ENCODE measurements at regions not wholly inside any gene's neighbourhood (a gene's known extent, or its start where the extent isn't known, plus 50 kb on each side); places are given as distances from the start of the nearest gene placed in this dataset.

DNA sequence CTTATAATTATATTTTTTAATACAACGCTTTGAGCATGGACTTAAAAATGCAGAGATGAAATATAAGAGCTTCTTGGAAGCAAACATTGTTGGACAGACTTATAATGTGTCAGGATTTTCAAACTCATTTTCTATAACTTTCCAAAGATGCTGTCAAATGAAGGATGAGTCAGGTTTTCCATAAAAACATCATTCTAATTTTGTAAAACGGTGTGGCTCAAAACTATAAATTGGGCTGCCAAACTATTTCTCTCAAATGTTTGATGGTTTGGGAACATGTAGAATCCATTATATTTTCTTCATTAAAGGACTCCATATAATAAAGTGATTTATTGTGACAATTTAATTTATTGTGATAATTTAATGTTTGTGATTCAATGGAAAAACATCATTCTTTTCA lies 511.2 kb downstream of the USP25 start:
- Histone ChIP-seq H3K27me3 (ENCODE audit: insufficient read depth, low read depth, severe bottlenecking) (no peaks in the 10 kb centered on the region), H3K36me3 (no peaks in the 10 kb centered on the region), H3K27ac (no peak overlapping the region), H3K4me3 (ENCODE audit: low read depth, low read length) (no peak overlapping the region), H3K9me3 (ENCODE audit: severe bottlenecking) (no peaks in the 10 kb centered on the region)
- DNase-seq, result no peak
- TF ChIP-seq, protein P1, sequence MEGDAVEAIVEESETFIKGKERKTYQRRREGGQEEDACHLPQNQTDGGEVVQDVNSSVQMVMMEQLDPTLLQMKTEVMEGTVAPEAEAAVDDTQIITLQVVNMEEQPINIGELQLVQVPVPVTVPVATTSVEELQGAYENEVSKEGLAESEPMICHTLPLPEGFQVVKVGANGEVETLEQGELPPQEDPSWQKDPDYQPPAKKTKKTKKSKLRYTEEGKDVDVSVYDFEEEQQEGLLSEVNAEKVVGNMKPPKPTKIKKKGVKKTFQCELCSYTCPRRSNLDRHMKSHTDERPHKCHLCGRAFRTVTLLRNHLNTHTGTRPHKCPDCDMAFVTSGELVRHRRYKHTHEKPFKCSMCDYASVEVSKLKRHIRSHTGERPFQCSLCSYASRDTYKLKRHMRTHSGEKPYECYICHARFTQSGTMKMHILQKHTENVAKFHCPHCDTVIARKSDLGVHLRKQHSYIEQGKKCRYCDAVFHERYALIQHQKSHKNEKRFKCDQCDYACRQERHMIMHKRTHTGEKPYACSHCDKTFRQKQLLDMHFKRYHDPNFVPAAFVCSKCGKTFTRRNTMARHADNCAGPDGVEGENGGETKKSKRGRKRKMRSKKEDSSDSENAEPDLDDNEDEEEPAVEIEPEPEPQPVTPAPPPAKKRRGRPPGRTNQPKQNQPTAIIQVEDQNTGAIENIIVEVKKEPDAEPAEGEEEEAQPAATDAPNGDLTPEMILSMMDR (IDR thresholded peaks at IDR 0.05; ENCODE audit: low read depth, low read length), result no peak

DNA sequence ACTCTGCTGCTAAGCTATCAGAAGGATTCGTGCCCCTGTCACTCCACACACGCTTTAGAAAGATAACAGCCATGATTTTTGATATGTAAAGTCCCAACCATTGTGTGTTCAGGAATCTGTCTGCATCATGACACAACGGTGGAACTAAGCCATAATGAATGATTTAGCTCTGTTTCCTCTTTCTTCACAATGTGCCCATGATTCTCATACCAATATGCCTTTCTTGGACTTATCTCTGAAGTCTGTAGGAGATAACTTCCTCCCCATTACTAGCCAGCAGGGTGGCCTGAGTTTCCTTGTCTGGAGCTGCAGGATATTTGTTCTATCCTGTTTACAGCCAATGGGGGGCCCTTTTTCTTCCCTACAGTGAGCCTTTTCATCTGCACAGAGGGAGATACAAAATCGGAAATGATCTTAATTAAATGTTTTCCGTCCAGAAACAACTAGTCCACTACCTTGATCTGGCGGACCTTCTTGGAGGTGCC lies 511.7 kb downstream of the USP25 start:
- H3K9me3 ChIP-seq (ENCODE audit: severe bottlenecking), result no peaks in the 10 kb centered on the region
- no peak overlapping the region for H3K27ac ChIP-seq
- H3K4me3 ChIP-seq (ENCODE audit: low read depth, low read length), result no peak overlapping the region
- H3K36me3 ChIP-seq, result no peaks in the 10 kb centered on the region
- DNase-seq, result no peak
- no peaks in the 10 kb centered on the region for H3K27me3 ChIP-seq (ENCODE audit: insufficient read depth, low read depth, severe bottlenecking)
- TF ChIP-seq, protein P1 (IDR thresholded peaks at IDR 0.05; ENCODE audit: low read depth, low read length), result no peak

DNA sequence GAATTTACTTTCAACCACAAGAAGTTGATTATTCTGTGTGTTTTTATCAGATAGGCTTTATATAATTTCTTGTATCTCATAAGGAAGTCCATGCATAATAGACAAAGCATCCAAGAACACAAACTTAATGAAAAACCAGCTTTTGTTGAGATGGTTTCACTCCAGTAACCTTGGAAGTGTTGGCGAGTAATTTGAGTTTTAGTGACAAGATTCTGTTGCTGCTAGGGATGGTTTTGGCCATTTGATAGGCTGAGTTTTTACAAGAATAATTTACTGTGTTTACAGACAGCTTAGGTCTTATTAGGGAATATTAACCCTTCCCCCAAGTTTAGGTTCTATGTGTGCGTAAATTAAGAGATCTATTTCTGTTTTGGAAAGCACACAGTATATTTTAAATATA lies 513.6 kb downstream of the USP25 start:
- H3K27me3 ChIP-seq (ENCODE audit: insufficient read depth, low read depth, severe bottlenecking), result no peaks in the 10 kb centered on the region
- no peaks in the 10 kb centered on the region for H3K36me3 ChIP-seq
- DNase-seq, result no peak
- H3K27ac ChIP-seq, result no peak overlapping the region
- H3K9me3 ChIP-seq (ENCODE audit: severe bottlenecking), result no peaks in the 10 kb centered on the region
- TF ChIP-seq, protein P1 (IDR thresholded peaks at IDR 0.05; ENCODE audit: low read depth, low read length), result no peak
- no peak overlapping the region for H3K4me3 ChIP-seq (ENCODE audit: low read depth, low read length)

DNA sequence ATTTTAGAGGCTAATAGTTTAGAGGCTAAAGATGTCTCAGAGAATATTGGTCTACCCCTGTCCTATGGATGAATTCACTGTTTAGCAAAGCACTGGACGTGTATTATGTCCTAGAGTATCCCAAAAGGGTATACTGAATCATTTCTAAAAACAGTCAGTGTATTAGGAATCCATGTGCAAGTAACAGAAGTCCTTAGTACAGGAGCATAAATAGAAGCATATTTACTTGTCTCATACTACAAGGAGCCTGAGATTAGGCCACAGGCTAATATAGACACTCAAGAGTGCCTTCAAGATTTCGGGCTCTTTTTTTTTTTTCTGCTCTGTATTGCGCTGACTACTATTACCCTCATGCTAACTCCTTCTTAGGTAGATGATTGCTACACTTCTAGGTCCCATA lies 518.9 kb downstream of the USP25 start:
- DNase-seq, result no peak
- no peak overlapping the region for H3K27ac ChIP-seq

DNA sequence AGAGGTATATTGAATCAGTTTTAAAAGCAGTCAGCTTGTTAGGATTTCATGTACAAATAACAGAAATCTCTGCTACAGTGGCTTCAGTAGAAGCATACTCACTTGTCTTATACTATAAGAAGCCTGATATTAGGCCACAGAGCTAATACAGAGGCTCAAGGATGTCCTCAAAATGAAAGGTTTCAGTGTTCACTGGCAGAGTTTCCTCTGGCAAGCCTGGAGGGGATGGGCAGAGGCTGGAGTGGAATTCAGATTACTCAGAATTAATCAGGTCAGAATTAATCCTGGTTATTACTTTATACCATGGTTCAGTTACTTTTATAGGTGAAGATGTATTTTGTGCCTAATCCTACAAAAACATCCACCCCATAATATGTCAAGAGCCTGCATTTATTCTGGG lies 520.5 kb downstream of the USP25 start:
- no peaks in the 10 kb centered on the region for H3K36me3 ChIP-seq
- no peak overlapping the region for H3K4me3 ChIP-seq (ENCODE audit: low read depth, low read length)
- TF ChIP-seq, protein P1 (IDR thresholded peaks at IDR 0.05; ENCODE audit: low read depth, low read length), result no peak
- H3K27me3 ChIP-seq (ENCODE audit: insufficient read depth, low read depth, severe bottlenecking), result no peaks in the 10 kb centered on the region
- no peaks in the 10 kb centered on the region for H3K9me3 ChIP-seq (ENCODE audit: severe bottlenecking)
- no peak overlapping the region for H3K27ac ChIP-seq
- DNase-seq, result no peak

More for the DNA sequence above, 518.9 kb downstream of the USP25 start:
- no peaks in the 10 kb centered on the region for H3K9me3 ChIP-seq (ENCODE audit: severe bottlenecking)
- no peaks in the 10 kb centered on the region for H3K36me3 ChIP-seq
- H3K27me3 ChIP-seq (ENCODE audit: insufficient read depth, low read depth, severe bottlenecking), result no peaks in the 10 kb centered on the region
- H3K4me3 ChIP-seq (ENCODE audit: low read depth, low read length), result no peak overlapping the region
- TF ChIP-seq, protein P1 (IDR thresholded peaks at IDR 0.05; ENCODE audit: low read depth, low read length), result no peak
